ENCODE measurements at regions not wholly inside any gene's neighbourhood (a gene's known extent, or its start where the extent isn't known, plus 50 kb on each side); places are given as distances from the start of the nearest gene placed in this dataset.

- no peaks in the 10 kb centered on the region for H3K36me3 ChIP-seq (ENCODE audit: control insufficient read depth, insufficient read depth, low read length, severe bottlenecking)
- peaks cover 7% of the 10 kb centered on the region for H3K27me3 ChIP-seq (replicated peaks; ENCODE audit: control insufficient read depth, insufficient read depth, low read length)
- no peaks in the 10 kb centered on the region for H3K4me1 ChIP-seq (ENCODE audit: control insufficient read depth, insufficient read depth, low read length)
Observed at GRCh38 chr2:121925466-121925865, 170.0 kb downstream of the TSN start.

DNA sequence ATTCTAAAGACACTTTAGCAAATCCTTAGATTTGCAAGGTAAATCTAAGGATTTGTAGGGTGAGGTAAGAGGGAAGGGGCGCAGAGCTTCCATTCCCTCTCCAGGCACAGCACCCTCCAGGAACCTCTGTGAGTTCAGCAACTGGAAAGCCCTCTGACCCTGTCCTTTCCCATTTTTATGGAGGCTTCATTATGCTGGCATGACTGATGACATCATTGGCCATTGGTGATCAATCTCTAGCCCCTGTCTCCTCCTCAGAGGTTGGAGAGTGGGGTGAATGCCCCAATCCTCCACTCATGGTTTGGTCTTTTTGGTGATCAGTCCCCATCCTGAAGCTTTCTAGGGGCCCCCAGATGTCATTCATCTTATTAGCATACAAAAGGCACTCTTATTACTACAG is 187.8 kb downstream of the TSN start:
- no peaks in the 10 kb centered on the region for H3K36me3 ChIP-seq (ENCODE audit: control insufficient read depth, insufficient read depth, low read length, severe bottlenecking)
- no peak overlapping the region for H3K4me3 ChIP-seq (ENCODE audit: low read length)
- no peak overlapping the region for H3K9ac ChIP-seq (ENCODE audit: low read length)
- DNase-seq (ENCODE audit: low read depth) = no peak
- H3K9me3 ChIP-seq (ENCODE audit: control insufficient read depth, low read length) = no peaks in the 10 kb centered on the region
- no peaks in the 10 kb centered on the region for H3K27me3 ChIP-seq (replicated peaks; ENCODE audit: control insufficient read depth, insufficient read depth, low read length)
- peaks cover 16% of the 10 kb centered on the region for H3K4me1 ChIP-seq (ENCODE audit: control insufficient read depth, insufficient read depth, low read length)

More at GRCh38 chr2:121925466-121925865, 170.0 kb downstream of the TSN start:
- Histone ChIP-seq H3K9ac (ENCODE audit: low read length) (no peak overlapping the region), H3K9me3 (ENCODE audit: control insufficient read depth, low read length) (peaks cover 8% of the 10 kb centered on the region), H3K4me3 (ENCODE audit: low read length) (no peak overlapping the region)
- no peak for DNase-seq (ENCODE audit: low read depth)

DNA sequence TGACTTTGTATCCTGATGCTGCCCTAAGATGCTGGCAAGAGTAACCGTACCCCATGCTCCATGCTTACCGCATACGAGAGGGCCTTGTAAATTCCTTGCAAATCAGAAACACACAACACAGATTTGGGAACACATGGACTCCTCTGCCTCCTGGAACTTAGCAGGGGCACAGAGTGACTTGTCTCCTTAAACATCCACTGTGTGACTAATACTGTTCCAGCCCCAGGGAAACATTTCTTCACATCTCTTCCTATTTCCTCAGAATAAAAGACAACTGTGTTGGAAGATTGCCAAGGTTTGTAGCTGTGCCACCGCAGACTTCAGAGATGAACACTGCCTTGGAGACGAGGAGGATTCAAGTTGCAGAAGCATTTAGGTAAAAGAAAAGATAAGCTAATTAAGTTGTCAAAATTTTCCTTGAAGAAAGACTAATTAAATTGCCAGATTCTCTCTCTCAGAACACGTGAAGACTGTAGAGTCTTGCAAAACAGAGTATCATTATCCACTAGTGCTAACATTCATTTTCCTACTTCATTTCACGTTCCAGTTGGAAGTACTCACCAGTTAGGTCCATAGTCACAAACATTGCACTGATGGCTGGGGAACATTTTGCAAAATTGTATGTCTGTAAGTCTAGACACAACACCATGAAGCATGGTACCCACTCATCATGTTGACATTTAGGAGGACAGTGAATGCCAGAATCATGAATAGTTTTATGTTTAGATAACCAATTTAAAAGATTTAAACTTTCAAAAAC is 188.8 kb downstream of the TSN start:
- peak overlapping the region; percentile 45 for H3K4me3 ChIP-seq (ENCODE audit: low read length)
- H3K9me3 ChIP-seq (ENCODE audit: control insufficient read depth, low read length) = no peaks in the 10 kb centered on the region
- no peaks in the 10 kb centered on the region for H3K27me3 ChIP-seq (replicated peaks; ENCODE audit: control insufficient read depth, insufficient read depth, low read length)
- no peaks in the 10 kb centered on the region for H3K36me3 ChIP-seq (ENCODE audit: control insufficient read depth, insufficient read depth, low read length, severe bottlenecking)
- peak; percentile 91 for DNase-seq (ENCODE audit: low read depth)
- H3K4me1 ChIP-seq (ENCODE audit: control insufficient read depth, insufficient read depth, low read length) = peaks cover 16% of the 10 kb centered on the region
- H3K9ac ChIP-seq (ENCODE audit: low read length) = peak overlapping the region; percentile 28

- H3K27me3 ChIP-seq (replicated peaks; ENCODE audit: control insufficient read depth, insufficient read depth, low read length) = peaks cover 6% of the 10 kb centered on the region
- no peak overlapping the region for H3K4me3 ChIP-seq (ENCODE audit: low read length)
- no peak overlapping the region for H3K9ac ChIP-seq (ENCODE audit: low read length)
- H3K36me3 ChIP-seq (ENCODE audit: control insufficient read depth, insufficient read depth, low read length, severe bottlenecking) = no peaks in the 10 kb centered on the region
- peaks cover 16% of the 10 kb centered on the region for H3K4me1 ChIP-seq (ENCODE audit: control insufficient read depth, insufficient read depth, low read length)
- H3K9me3 ChIP-seq (ENCODE audit: control insufficient read depth, low read length) = no peaks in the 10 kb centered on the region
- DNase-seq (ENCODE audit: low read depth) = no peak
Observed at GRCh38 chr2:121947674-121948073, 192.2 kb downstream of the TSN start.

DNA sequence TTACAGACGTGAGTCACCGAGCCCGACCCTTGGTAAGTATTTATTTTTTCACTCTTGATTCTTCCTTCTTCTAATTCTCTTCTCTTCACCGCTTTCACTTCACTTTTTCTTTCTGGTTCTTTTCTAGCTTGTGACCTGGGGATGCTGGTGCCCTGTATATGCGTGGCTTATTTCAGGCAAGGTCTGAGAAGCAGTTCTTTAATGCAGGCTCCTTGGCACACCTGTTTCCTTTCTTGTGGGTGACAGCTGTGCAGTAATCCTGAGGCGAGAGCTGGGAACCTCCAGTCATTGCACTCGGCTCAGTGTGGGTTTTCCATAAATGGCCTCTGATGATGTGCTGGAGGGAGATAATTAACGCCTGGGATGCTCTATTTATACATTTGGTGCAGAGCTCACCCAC is 193.8 kb downstream of the TSN start:
- Histone ChIP-seq H3K4me1 (ENCODE audit: control insufficient read depth, insufficient read depth, low read length) (peaks cover 5% of the 10 kb centered on the region), H3K9ac (ENCODE audit: low read length) (no peak overlapping the region), H3K9me3 (ENCODE audit: control insufficient read depth, low read length) (peaks cover 6% of the 10 kb centered on the region), H3K36me3 (ENCODE audit: control insufficient read depth, insufficient read depth, low read length, severe bottlenecking) (no peaks in the 10 kb centered on the region), H3K27me3 (replicated peaks; ENCODE audit: control insufficient read depth, insufficient read depth, low read length) (peaks cover 6% of the 10 kb centered on the region), H3K4me3 (ENCODE audit: low read length) (no peak overlapping the region)
- DNase-seq (ENCODE audit: low read depth) = no peak

GRCh38 chr2:121955426-121955825 is 200.0 kb downstream of the TSN start:
- no peak for DNase-seq (ENCODE audit: low read depth)
- Histone ChIP-seq H3K36me3 (ENCODE audit: control insufficient read depth, insufficient read depth, low read length, severe bottlenecking) (no peaks in the 10 kb centered on the region), H3K27me3 (replicated peaks; ENCODE audit: control insufficient read depth, insufficient read depth, low read length) (peaks cover 16% of the 10 kb centered on the region), H3K4me1 (ENCODE audit: control insufficient read depth, insufficient read depth, low read length) (peaks cover 9% of the 10 kb centered on the region), H3K9me3 (ENCODE audit: control insufficient read depth, low read length) (peaks cover 6% of the 10 kb centered on the region), H3K4me3 (ENCODE audit: low read length) (no peak overlapping the region), H3K9ac (ENCODE audit: low read length) (no peak overlapping the region)

DNA sequence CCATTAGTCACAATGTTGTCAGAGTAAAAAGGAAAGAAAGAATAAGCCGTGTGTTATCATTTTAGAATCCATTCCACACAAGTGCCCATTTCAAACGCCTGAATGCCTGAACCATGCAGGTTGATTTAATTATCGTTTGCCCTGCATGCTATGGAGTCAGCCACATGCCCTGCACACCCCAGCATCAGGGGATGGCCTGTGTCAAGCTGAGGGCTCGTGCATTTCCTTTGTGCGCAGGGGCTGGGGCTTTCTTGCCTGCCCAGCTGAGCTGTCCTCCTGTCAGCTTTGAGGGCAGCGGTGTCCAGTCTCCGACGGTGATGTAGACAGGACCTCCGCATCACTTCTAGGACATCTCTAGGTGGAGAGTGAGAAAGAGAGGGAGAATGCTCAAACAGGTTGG is 200.4 kb downstream of the TSN start:
- no peak for DNase-seq (ENCODE audit: low read depth)
- H3K9ac ChIP-seq (ENCODE audit: low read length) = no peak overlapping the region
- H3K36me3 ChIP-seq (ENCODE audit: control insufficient read depth, insufficient read depth, low read length, severe bottlenecking) = no peaks in the 10 kb centered on the region
- peaks cover 6% of the 10 kb centered on the region for H3K9me3 ChIP-seq (ENCODE audit: control insufficient read depth, low read length)
- no peak overlapping the region for H3K4me3 ChIP-seq (ENCODE audit: low read length)
- H3K27me3 ChIP-seq (replicated peaks; ENCODE audit: control insufficient read depth, insufficient read depth, low read length) = peaks cover 16% of the 10 kb centered on the region
- peaks cover 9% of the 10 kb centered on the region for H3K4me1 ChIP-seq (ENCODE audit: control insufficient read depth, insufficient read depth, low read length)

DNA sequence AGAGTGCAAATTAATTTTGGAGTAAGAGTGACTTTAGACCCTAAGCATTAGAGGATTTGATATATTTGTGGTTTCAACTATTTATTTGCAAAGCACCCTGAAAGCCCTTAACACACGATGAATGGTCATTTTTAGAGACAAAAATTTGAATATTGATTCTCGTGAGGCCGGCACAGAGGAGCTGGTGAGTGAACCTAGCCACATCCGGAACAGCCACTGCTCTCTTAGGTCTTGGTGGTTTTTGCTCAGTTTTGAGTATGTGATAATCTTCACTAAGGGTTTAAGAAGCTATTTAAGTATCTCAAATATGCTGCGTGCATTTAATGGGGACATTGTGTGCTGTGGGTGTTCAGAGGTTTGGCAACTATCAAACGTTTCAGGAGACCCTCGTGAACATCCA is 204.8 kb downstream of the TSN start:
- Histone ChIP-seq H3K9me3 (ENCODE audit: control insufficient read depth, low read length) (no peaks in the 10 kb centered on the region), H3K9ac (ENCODE audit: low read length) (no peak overlapping the region), H3K27me3 (replicated peaks; ENCODE audit: control insufficient read depth, insufficient read depth, low read length) (peaks cover 17% of the 10 kb centered on the region), H3K4me3 (ENCODE audit: low read length) (no peak overlapping the region), H3K36me3 (ENCODE audit: control insufficient read depth, insufficient read depth, low read length, severe bottlenecking) (no peaks in the 10 kb centered on the region), H3K4me1 (ENCODE audit: control insufficient read depth, insufficient read depth, low read length) (peaks cover 15% of the 10 kb centered on the region)
- no peak for DNase-seq (ENCODE audit: low read depth)

GRCh38 chr2:121961761-121962160 is 206.3 kb downstream of the TSN start:
- H3K36me3 ChIP-seq (ENCODE audit: control insufficient read depth, insufficient read depth, low read length, severe bottlenecking) = no peaks in the 10 kb centered on the region
- DNase-seq (ENCODE audit: low read depth) = no peak
- peaks cover 8% of the 10 kb centered on the region for H3K4me1 ChIP-seq (ENCODE audit: control insufficient read depth, insufficient read depth, low read length)
- no peak overlapping the region for H3K4me3 ChIP-seq (ENCODE audit: low read length)
- no peak overlapping the region for H3K9ac ChIP-seq (ENCODE audit: low read length)
- H3K9me3 ChIP-seq (ENCODE audit: control insufficient read depth, low read length) = no peaks in the 10 kb centered on the region
- peaks cover 24% of the 10 kb centered on the region for H3K27me3 ChIP-seq (replicated peaks; ENCODE audit: control insufficient read depth, insufficient read depth, low read length)

GRCh38 chr2:121965661-121966060 is 210.2 kb downstream of the TSN start:
- H3K4me1 ChIP-seq (ENCODE audit: control insufficient read depth, insufficient read depth, low read length) = peaks cover 25% of the 10 kb centered on the region
- DNase-seq (ENCODE audit: low read depth) = no peak
- peaks cover 14% of the 10 kb centered on the region for H3K27me3 ChIP-seq (replicated peaks; ENCODE audit: control insufficient read depth, insufficient read depth, low read length)
- no peak overlapping the region for H3K4me3 ChIP-seq (ENCODE audit: low read length)
- H3K9me3 ChIP-seq (ENCODE audit: control insufficient read depth, low read length) = no peaks in the 10 kb centered on the region
- no peak overlapping the region for H3K9ac ChIP-seq (ENCODE audit: low read length)
- no peaks in the 10 kb centered on the region for H3K36me3 ChIP-seq (ENCODE audit: control insufficient read depth, insufficient read depth, low read length, severe bottlenecking)

DNA sequence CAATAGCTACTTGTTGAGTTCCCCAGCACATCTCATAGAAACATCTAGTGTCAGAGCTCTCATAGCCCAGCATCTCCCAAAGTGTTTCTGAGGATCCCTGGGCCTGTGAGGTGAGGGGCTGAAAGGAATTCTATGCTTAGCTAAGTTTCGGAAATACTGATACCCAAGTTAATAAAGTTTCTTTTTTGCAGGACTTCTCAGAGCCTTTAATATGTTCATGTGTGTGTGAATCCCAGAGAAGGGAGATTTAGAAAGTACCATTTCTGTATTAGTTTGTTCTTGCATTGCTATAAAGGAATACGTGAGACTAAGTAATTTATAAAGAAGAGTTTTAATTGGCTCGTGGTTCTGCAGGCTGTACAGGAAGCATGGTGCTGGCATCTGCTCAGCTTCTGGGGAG is 211.2 kb downstream of the TSN start:
- H3K9me3 ChIP-seq (ENCODE audit: control insufficient read depth, low read length) = no peaks in the 10 kb centered on the region
- H3K9ac ChIP-seq (ENCODE audit: low read length) = no peak overlapping the region
- no peak overlapping the region for H3K4me3 ChIP-seq (ENCODE audit: low read length)
- no peaks in the 10 kb centered on the region for H3K36me3 ChIP-seq (ENCODE audit: control insufficient read depth, insufficient read depth, low read length, severe bottlenecking)
- peaks cover 19% of the 10 kb centered on the region for H3K4me1 ChIP-seq (ENCODE audit: control insufficient read depth, insufficient read depth, low read length)
- peaks cover 19% of the 10 kb centered on the region for H3K27me3 ChIP-seq (replicated peaks; ENCODE audit: control insufficient read depth, insufficient read depth, low read length)
- DNase-seq (ENCODE audit: low read depth) = no peak

DNA sequence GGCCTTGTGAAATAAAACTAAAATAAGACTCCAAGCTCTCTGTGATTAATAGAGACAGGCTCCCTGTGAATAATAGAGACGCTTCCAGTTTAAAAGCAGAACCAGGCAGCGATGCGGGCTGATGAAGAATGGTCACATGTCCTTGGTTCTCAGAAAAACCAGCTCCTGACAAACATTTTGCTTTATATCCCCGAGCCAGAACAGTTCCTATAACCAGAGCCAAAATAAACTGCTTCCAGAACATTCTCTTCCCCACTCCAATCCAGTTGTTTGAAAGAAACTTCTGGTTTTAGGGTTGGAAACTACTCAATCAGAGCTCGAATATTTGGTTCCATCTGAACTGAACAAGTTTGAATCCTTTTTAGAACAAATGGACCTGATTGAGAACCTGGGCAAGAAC is 213.7 kb downstream of the TSN start:
- peak overlapping the region; percentile 71 for H3K4me3 ChIP-seq (ENCODE audit: low read length)
- peaks cover 19% of the 10 kb centered on the region for H3K4me1 ChIP-seq (ENCODE audit: control insufficient read depth, insufficient read depth, low read length)
- no peaks in the 10 kb centered on the region for H3K9me3 ChIP-seq (ENCODE audit: control insufficient read depth, low read length)
- peaks cover 25% of the 10 kb centered on the region for H3K27me3 ChIP-seq (replicated peaks; ENCODE audit: control insufficient read depth, insufficient read depth, low read length)
- H3K9ac ChIP-seq (ENCODE audit: low read length) = peak overlapping the region; percentile 62
- peak; percentile 7 for DNase-seq (ENCODE audit: low read depth)
- H3K36me3 ChIP-seq (ENCODE audit: control insufficient read depth, insufficient read depth, low read length, severe bottlenecking) = no peaks in the 10 kb centered on the region
